Stromal cell of bone marrow (primary cell): ENCODE measurements at regions not wholly inside any gene's neighbourhood (a gene's known extent, or its start where the extent isn't known, plus 50 kb on each side); places are given as distances from the start of the nearest gene placed in this dataset.

Experiments
- DNase-seq: peaks from one replicate; pipeline ENCODE4 v3.0.0-alpha.2; 2012; ENCODE audit warnings: low read depth

DNA sequence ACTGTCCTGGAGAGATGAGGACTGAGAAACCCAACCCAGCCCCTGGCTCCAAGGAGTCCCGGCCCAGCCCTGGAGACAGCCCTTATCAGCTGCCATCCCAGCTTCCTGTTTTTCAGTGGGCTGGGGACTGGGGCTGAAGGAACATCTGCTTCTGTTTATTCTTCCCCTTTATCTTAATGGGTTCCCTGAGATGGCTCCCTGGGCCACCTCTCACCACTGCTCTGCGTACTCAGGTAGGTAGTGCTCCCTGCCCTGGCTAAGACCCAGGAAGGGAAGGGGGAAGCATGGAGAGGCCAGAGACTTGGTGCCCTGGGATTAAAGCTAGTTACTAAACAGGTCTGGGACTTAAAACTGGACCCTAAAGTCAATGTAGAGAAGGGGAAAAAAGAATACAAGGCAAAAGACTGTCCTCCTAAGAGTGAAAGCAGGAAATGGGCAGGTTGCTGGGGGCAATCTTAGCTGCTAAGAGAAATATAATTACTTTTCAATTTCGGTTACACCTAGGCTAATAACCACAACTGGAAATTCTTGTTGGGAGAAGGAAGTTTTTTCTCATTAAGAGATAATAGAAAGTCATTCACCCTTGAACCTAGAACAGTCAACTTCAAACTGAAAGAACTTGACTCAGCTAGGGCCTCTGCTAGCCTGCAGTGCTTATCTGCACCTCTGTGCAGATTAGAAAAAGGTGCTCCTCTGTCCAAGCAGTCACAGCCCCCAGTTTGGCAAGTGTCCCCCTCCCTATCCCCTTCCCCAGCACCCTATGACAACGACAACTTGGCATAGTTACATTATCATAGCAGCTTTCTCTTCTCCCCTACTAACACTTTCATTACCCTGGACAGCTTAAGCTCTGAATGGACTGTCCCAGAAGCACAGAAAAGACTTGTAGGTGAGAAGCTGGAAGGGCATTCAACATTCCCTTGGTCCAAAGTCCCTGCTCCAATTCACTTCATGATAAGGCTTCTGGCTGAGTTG lies 65.6 kb upstream of the KDM7A start:
- no peak for DNase-seq

DNA sequence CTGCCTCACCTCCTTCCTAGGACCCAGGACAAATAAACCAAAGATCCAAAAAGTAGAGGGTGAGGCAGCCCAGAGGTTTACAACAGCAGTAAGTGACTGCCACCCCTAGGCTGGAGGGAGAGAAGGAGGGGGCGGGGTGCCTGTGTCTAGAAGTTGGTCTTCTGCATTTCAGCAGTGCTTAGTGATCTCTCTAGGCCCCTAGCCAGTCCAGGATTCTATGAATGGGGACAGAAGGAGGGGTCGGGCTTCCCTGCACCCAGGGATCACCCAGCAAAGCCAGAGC lies 62.8 kb upstream of the KDM7A start:
- DNase-seq: no peak

DNA sequence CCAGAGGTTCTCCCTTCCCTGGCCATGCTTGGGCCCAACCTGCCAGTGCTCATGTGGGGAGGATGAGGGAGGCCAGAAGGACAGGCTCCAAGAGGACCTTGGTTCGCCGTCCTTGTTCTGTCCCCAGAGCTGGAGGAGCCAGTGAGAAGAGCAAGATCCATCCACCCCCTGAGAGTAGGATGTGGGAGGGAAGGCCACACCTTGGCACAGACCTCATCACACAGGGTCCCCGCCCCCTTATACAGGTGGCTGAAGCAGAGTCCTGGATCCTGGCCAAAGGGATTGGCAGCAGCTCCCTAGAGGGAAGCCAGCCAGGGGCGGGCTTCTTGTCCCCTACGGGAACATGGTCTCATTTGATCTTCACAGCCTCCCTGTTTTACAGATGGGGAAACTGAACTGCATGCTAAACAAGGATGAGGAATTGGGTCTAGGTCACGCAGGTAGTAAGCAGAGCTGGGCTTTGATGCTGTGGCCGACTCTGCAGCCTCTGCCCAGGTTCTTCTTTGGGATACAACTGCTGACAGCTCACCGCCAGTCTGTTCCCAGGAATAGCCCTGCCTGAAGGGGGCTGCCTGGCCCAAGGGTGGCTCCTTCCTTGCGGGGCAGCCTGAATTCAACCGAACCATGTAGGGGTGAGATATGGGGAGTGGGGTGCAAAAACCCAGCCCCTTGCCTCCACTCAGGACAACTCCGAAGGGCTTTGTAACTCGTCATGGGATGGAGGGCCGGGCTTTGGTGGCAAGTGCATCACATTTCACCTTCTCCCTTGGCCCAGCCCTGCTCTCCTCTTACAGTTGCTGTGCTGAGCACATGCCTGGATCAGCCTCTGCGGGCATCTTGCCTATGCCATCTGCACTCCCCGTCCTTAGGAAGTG lies 62.2 kb upstream of the KDM7A start:
- no peak for DNase-seq

DNA sequence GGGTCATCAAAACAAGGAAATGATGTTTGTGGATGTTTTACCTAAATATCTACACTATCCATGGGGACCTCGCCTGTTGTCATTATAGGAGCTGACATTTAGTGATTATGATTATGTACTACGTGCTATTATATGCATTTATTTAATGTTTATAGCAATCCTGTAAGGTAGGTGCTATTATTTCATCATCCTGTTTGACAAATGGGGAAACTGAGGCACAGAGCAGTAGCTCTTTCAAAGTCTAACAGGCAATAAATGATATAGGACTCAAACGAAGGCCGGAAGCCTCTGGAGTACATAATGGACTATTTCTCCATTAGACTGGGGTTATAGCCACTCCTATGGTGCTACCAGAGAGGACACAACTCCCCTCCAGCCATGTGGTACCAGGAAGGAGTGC lies 60.6 kb upstream of the KDM7A start:
- no peak for DNase-seq

DNA sequence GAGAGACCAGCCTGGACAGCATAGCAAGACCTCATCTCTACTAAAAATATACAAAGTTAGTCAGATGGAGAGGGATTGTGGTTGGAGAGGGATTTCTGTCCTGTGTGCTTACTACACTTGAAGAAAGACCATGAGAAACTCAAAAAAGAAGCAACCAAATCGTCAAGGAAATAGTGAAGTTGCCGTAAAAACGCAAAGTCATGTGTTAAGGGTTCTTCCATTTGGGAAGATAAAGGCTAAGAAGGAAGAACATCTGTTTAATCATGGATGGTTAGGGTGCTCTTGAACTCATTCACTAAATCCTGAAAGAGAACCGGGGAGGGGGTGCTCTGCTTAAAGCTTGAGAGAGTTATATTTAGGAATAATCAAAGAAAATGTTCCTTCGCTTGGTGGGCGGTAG lies 59.8 kb upstream of the KDM7A start:
- DNase-seq: no peak

DNA sequence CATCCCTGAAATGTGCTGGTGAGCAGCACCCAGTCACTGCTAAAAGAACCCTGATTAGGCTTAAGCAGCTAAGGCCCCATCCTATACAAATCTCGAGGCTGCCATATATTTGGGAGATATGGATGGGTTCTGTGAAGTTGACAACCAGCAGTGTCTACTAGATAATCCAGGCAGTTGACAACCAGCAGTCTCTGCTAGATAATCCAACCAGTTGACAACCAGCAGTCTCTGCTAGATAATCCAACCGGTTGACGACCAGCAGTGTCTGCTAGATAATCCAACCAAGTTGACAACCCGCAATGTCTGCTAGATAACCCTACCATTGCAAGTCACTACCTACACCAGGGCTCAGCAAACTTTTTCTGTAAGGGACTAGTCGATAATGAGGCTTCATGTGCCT lies 58.3 kb upstream of the KDM7A start:
- DNase-seq: no peak

DNA sequence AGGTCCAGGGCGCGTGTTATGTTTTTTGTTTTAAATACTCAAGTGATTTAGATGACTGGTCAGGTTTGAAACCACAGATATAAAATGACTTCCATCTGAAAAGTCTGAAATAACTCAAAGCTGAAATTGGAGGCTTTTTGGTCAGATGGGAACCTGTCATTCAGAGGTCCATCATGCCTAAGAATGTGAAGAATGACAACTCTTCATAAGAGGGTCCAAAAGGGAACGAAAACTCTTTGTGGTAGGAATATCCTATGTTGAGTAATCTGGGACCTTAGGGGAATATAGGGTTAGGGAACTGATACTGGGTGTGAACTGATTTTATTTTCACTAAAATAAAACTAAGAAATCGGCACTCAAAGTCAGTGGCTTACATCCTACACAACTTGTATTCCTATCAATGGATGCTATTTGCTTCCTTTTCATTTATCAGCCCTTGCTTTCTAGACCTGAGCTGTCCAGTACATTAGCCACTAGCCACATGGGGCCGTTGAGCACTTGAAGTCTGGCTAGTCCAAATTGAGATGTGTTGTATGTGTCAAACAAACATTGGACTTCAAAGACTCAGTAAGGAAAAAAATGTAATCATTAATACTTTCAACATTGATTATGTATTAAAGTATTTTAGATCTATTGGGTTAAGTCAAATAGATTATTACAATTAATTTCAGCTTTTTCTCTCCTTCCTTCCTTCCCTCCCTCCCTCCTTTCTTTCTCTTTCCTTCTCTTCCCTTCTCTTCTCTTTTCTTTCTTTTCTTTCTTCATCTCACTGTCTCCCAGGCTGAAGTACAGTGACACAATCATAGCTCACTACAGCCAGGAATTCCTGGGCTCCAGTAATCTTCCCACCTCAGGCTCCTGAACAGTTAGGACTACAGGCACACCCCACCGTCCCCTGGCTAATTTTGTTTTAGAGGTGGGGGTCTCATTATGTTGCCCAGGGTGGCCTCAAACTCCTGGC lies 56.5 kb upstream of the KDM7A start:
- no peak for DNase-seq

DNA sequence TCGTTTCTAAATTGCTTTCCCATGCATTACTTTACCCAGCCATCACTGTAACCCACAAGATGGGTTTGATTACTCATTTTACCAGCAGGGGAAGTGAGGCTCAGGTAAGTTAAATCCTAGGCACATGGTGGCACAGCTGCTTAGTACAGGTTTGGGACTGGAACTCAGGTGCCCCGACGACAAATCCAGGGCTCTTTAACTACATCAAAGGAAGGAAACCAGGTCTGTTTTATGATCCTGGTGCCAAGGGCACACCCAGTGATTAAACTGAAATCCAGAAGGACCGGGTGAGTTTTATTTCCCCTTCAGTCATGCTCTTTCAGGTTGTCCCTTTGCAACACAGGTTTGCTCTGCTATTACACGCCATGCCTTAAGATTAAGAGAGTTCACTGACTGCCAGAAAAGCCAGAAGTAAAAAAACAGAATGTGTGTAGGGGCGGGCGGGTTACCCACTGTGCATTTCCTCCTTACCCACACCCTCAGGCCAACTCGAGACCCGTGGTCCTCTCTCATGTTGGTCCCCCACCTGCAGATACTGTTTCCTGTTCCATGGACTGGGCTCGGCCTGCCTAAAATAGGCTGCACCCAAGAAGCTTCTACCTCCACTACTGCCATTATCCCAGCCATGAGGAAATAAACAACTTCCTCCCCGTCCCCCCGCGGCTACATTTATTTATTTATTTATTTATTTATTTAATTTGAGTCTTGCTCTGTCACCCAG lies 55.1 kb upstream of the KDM7A start:
- no peak for DNase-seq

DNA sequence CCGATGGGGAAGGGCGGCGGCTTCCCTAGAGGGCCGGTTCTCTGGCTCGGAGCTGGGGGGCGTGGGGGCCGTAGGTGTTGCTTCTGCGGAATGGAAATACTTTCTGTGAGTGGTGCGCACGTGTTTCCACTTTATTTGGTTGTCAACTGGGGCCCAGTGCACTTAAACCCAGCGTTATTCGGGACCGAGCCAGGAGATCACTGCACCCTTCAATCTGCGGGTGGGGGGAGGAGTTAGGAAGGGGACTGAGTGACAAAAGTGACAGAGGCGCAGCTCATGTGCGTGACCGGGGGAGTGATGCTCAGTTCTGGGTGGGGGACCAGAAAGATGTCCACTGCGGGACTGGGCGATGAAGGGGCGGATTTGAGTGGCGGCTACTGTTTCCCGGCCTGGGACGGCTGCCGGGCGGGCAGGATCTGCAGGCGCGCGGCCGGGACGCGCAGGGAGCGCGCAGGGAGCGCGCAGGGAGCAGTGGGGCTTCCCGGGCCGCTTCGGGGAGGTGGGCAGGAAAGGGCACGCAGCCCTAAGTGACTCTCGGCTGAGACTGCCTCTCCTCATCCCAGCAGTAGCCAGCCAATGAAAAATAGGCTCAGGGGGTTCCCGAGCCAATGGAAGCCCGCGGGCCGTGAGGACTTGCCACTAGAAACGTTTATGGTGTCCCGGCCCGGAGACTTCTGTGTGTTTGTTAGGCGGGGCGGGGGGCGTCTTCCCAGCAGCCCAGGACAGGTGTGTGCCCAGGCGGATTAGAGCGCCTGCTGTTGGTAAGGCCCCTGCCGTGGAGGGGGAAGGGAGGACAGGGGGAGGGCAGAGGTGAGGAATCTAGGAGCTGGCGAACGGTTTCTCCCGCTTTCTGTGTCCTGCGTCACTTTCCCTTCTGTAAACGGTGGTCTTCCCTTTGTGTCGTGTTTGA lies 54.3 kb upstream of the KDM7A start:
- no peak for DNase-seq

DNA sequence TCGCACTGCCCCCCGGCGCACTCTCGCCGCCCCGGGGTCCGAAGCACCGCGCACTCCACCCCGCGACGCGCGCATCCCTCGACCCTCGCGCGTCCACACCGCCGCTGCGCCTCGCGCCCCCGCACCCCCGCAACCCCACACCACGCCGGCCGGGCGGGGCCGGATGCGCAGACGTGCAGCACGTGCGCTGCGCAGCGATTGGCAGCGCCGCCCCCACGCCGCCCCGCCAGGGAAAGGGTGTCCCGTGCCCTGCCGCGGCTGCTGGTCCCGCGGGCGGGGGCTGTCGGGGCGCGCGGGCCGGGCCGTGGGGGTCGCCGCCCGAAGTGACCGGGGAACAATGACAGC lies 53.7 kb upstream of the KDM7A start:
- DNase-seq: no peak

DNA sequence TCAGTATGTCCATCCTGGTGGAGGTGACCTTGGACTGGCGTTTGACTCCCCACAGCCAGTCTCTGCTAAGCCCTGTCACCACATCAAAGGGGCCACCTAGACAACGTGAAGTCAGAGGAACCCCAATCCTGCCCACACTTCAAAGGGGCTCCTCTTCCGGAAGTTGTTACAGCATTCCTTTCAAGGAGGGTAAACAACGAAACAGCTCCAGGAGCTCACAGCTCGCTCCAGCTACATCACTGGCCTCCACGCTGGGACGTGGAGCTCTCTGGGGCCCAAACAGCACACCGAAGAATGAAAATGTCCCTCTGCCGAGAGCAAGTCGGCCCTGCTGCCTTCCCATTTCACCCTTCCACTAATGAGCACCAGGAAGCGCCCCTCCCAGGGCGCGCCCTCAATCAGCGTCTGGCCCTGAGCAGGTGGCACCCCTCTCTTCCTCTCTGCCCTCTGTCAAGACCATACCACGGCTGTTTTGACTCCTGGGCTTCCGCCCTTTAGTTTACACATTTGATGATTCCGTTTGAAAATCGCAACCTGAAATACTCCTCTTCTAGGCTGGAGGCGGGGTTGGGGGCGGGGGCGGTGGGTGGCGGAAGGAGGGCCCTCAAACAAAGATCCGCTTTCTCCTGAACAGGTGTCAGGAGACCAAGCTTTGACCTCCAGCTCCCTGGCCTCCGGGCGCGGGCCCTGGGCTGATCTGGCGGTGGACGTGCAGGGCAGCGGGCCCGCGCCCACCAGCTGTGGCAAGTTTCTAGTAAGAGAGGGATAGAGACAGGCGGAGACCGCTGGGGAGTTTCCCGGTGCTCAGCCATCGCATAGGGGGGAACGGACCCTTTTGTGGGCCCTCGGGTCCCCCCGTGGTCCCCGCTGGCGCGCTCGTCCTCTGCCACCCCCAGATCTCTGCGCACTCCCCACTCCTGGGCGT lies 53.1 kb upstream of the KDM7A start:
- DNase-seq: no peak

DNA sequence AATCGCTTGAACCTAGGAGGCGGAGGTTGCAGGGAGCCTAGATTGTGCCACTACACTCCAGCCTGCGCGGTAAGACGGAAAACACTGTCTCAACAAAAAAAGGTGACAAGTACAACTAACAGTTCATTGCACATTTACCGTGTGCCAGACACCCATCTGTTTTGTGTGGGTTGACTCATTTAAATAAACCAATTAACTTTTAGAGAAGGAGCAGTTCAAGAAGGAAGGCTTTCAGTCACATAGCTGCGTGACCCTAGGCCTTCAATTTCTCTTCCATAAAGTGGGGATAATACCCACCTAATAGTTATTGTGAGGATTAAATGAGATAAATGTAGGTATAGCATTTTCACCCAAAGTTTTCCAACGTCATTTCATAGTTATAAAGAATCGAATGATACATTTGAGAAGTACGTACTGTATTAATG lies 52.3 kb upstream of the KDM7A start:
- DNase-seq: no peak
